B cell (primary cell): ENCODE measurements at regions not wholly inside any gene's neighbourhood (a gene's known extent, or its start where the extent isn't known, plus 50 kb on each side); places are given as distances from the start of the nearest gene placed in this dataset.

ENCODE experiments used
- ATAC-seq: fragments of 200-7000 bp; cut with Tn5 transposase; one replicate; pipeline ENCODE4 v1.10.0; 2021; ENCODE audit warnings: low read depth, mild to moderate bottlenecking, moderate number of reproducible peaks, moderate library complexity
- CTCF ChIA-PET: fragments of 350-600 bp; sonication (Branson Sonifier 250); formaldehyde crosslinking; loops from one replicate; lab custom pipeline; 2021; ENCODE audit warnings: antibody characterized with exemption, inconsistent platforms; lab: Charles Lee
- POLR2A ChIA-PET: fragments of 350-600 bp; sonication (Branson Sonifier 250); formaldehyde crosslinking; loops from one replicate; lab custom pipeline; 2021; ENCODE audit warnings: antibody characterized with exemption; lab: Charles Lee
- DNase-seq: peaks from one replicate; pipeline ENCODE4 v3.0.0; 2013
- H2AFZ ChIP-seq: 2 replicates; pipeline ENCODE4 v1.6.1; 2012; ENCODE audit warnings: mild to moderate bottlenecking, low read depth, low read length; ENCODE audit not compliant: insufficient read depth, poor library complexity, severe bottlenecking
- H3K27ac ChIP-seq, 2 donors: 1 replicate in 1 of 2; 2 replicates in 1 of 2; pipeline ENCODE4 v1.5.1; 2012 to 2013; ENCODE audit warnings: low read length in 2 of 2, mild to moderate bottlenecking in 2 of 2, moderate library complexity in 1 of 2
- H3K27me3 ChIP-seq, 4 experiments: fragments of 200-600 bp in 1 of 4; sonication (generic) in 1 of 4; replicated peaks in 1 of 4; 1 replicate in 2 of 4; 2 replicates in 2 of 4; pipeline versions ENCODE4 v1.6.1 to v1.7.0; 2013 to 2016; ENCODE audit warnings: low read length in 3 of 4, mild to moderate bottlenecking in 2 of 4, mixed read lengths in 1 of 4, moderate library complexity in 1 of 4; ENCODE audit not compliant: insufficient read depth in 4 of 4, control insufficient read depth in 3 of 4; ENCODE audit errors: control extremely low read depth in 1 of 4
- H3K36me3 ChIP-seq, 2 experiments: replicated peaks in 1 of 2; 1 replicate in 1 of 2; 2 replicates in 1 of 2; pipeline versions ENCODE4 v1.6.1 to v1.7.1; 2013; ENCODE audit warnings: low read length in 1 of 2; ENCODE audit not compliant: insufficient read depth in 2 of 2, control insufficient read depth in 1 of 2; ENCODE audit errors: control extremely low read depth in 1 of 2, extremely low read depth in 1 of 2
- H3K4me1 ChIP-seq, 2 donors: fragments of 200-600 bp in 1 of 2; sonication (generic) in 1 of 2; 1 replicate in 1 of 2; 2 replicates in 1 of 2; pipeline versions ENCODE4 v1.5.1 to v1.6.1; 2013 to 2017; ENCODE audit warnings: low read length in 2 of 2; ENCODE audit not compliant: control insufficient read depth in 2 of 2, insufficient read depth in 2 of 2
- H3K4me2 ChIP-seq: replicated peaks from 2 replicates; pipeline ENCODE3; 2012; ENCODE audit warnings: mild to moderate bottlenecking, low read depth, low read length; ENCODE audit not compliant: poor library complexity, severe bottlenecking
- H3K4me3 ChIP-seq, 5 experiments: fragments of 200-600 bp in 1 of 5; sonication (generic) in 1 of 5; 1 replicate in 3 of 5; 2 replicates in 2 of 5; pipeline versions ENCODE4 v1.5.1 to v1.7.0; 2011 to 2016; ENCODE audit warnings: low read length in 4 of 5, mild to moderate bottlenecking in 4 of 5, low read depth in 2 of 5, control low read depth in 1 of 5, moderate library complexity in 1 of 5; ENCODE audit not compliant: insufficient read depth in 1 of 5; ENCODE audit errors: control extremely low read depth in 1 of 5, extremely low read depth in 1 of 5
- H3K79me2 ChIP-seq: fragments of 200-600 bp; sonication (generic); one replicate; pipeline ENCODE4 v1.6.0; 2016; ENCODE audit warnings: low read length; ENCODE audit not compliant: control insufficient read depth, insufficient read depth
- H3K9ac ChIP-seq: fragments of 200-600 bp; sonication (generic); 2 replicates; pipeline ENCODE4 v1.6.1; 2017; ENCODE audit warnings: mild to moderate bottlenecking, low read length, moderate library complexity
- H3K9me3 ChIP-seq, 3 donors: one replicate each; pipeline versions ENCODE4 v1.6.1 to v1.7.1; 2013; ENCODE audit warnings: low read length in 2 of 3; ENCODE audit not compliant: control insufficient read depth in 2 of 3, insufficient read depth in 1 of 3; ENCODE audit errors: control extremely low read depth in 1 of 3
- H4K20me1 ChIP-seq: 2 replicates; pipeline ENCODE4 v1.6.0; 2012; ENCODE audit warnings: mild to moderate bottlenecking, low read length; ENCODE audit not compliant: insufficient read depth, control insufficient read depth, poor library complexity, severe bottlenecking
- H3K27ac Mint-ChIP-seq: one replicate; pipeline ENCODE4 v1.8.0; 2021; ENCODE audit warnings: mixed read lengths
- H3K27me3 Mint-ChIP-seq: one replicate; pipeline ENCODE4 v1.8.0; 2021; ENCODE audit warnings: mixed read lengths
- H3K4me1 Mint-ChIP-seq: one replicate; pipeline ENCODE4 v1.8.0; 2021; ENCODE audit warnings: mixed read lengths
- H3K4me3 Mint-ChIP-seq: one replicate; pipeline ENCODE4 v1.8.0; 2021; ENCODE audit warnings: mixed read lengths
- H3K9me3 Mint-ChIP-seq: one replicate; pipeline ENCODE4 v1.8.0; 2022; ENCODE audit warnings: mixed read lengths; ENCODE audit not compliant: insufficient read depth
- CTCF ChIP-seq: fragments of 200-600 bp; IDR thresholded peaks from one replicate; pipeline ENCODE4 v1.8.0; 2022; ENCODE audit warnings: antibody characterized with exemption, mild to moderate bottlenecking
- EZH2 ChIP-seq: IDR thresholded peaks from 2 replicates; pipeline ENCODE4 v1.6.1; 2012; ENCODE audit warnings: borderline replicate concordance, low read depth, mild to moderate bottlenecking, moderate library complexity, low read length; ENCODE audit not compliant: insufficient read depth, poor library complexity, severe bottlenecking
- WGBS: methylation state at CpG from one replicate; pipeline ENCODE4 v1.1.5; 2013; ENCODE audit warnings: missing lambda C conversion rate; ENCODE audit not compliant: insufficient coverage; 5-methylcytosine and 5-hydroxymethylcytosine counted together
- intact Hi-C: fragments of 100-400 bp; cut with micrococcal nuclease; formaldehyde crosslinking; loops from one replicate; pipeline ENCODE4 v1.10.0; 2022

DNA sequence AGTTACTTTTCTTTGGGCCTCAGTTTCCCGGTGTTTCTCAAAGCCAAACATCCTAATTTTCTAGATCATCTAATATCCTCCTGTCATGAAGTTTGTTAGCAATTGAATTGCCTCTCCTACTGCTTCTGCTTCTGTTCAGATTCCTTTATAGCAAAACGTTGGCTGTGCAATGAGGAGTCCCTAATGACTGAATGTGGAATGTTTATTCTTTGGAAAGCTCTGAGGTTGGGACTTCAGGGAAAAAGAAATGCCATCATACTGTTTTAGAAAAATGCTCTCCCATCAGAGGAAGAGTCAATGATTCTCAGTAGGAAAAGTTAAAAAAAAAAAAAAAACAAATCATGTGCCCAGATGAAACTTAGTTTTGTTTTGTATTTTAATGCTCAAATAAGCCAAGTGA lies 268.7 kb upstream of the PAPPA start:
- Mint-ChIP-seq H3K27ac (no peak overlapping the region), H3K4me3 (no peak overlapping the region)
- no peak for ATAC-seq

DNA sequence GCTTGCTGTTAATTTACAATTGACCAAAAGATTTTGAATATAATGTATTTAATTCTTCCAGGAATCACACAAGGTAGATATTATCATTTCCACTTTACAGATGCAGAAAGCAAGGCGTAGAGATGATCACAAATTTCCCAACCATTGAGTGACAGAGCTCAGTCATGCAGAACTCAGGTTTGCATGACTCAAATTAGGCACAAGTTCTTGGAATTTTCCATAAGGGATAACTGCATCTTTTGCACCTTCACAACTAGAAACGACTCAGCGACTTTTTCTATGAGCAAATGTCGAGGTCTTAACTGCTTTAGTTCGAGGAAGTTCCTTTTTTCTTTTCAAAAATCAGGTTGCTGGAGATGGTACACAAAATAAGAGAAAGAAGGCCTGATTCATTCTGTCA lies 265.5 kb upstream of the PAPPA start:
- 59% methylated on average over 4 of the region's 5 CpGs for WGBS
- H3K27ac Mint-ChIP-seq = no peak overlapping the region
- no peaks in the 10 kb centered on the region for H3K27me3 ChIP-seq
- no peak overlapping the region for H3K9ac ChIP-seq
- intact Hi-C loops = no loop called here
- DNase-seq (no peak), ATAC-seq (no peak)
- H3K9me3 Mint-ChIP-seq = no peaks in the 10 kb centered on the region
- TF ChIP-seq EZH2 (no peak), CTCF (no peak)
- no peaks in the 10 kb centered on the region for H3K79me2 ChIP-seq
- no peak overlapping the region for H3K27ac ChIP-seq
- H3K4me3 ChIP-seq = no peak overlapping the region
- H3K36me3 ChIP-seq = no peaks in the 10 kb centered on the region
- H3K27me3 Mint-ChIP-seq = peaks cover 4% of the 10 kb centered on the region
- H3K4me1 ChIP-seq = no peaks in the 10 kb centered on the region
- ChIA-PET POLR2A (no interaction called here), CTCF (no interaction called here)
- H3K9me3 ChIP-seq = no peaks in the 10 kb centered on the region
- H3K4me3 Mint-ChIP-seq = no peak overlapping the region
- H3K4me1 Mint-ChIP-seq = no peaks in the 10 kb centered on the region
- no peaks in the 10 kb centered on the region for H4K20me1 ChIP-seq
- no peak overlapping the region for H3K4me2 ChIP-seq
- H2AFZ ChIP-seq = no peak overlapping the region

More for the DNA sequence above, 268.7 kb upstream of the PAPPA start:
- H3K27me3 ChIP-seq = no peaks in the 10 kb centered on the region
- no peaks in the 10 kb centered on the region for H3K9me3 ChIP-seq
- intact Hi-C loops = no loop called here
- TF ChIP-seq EZH2 (no peak), CTCF (no peak)
- H3K36me3 ChIP-seq = no peaks in the 10 kb centered on the region
- no peaks in the 10 kb centered on the region for H3K4me1 ChIP-seq
- no peak overlapping the region for H2AFZ ChIP-seq
- no peaks in the 10 kb centered on the region for H4K20me1 ChIP-seq
- no peak overlapping the region for H3K9ac ChIP-seq
- H3K27ac ChIP-seq = no peak overlapping the region
- DNase-seq = no peak
- Mint-ChIP-seq H3K4me1 (no peaks in the 10 kb centered on the region), H3K9me3 (no peaks in the 10 kb centered on the region), H3K27me3 (peaks cover 4% of the 10 kb centered on the region)
- H3K79me2 ChIP-seq = no peaks in the 10 kb centered on the region
- CTCF ChIA-PET = no interaction called here
- H3K4me3 ChIP-seq = no peak overlapping the region
- no peak overlapping the region for H3K4me2 ChIP-seq
- 100% methylated on average over 1 of the region's 2 CpGs for WGBS
- POLR2A ChIA-PET = no interaction called here
